ENCODE measurements at regions not wholly inside any gene's neighbourhood (a gene's known extent, or its start where the extent isn't known, plus 50 kb on each side); places are given as distances from the start of the nearest gene placed in this dataset.
"Not testable (repeated sequence)": the region's sequence is repeated elsewhere in the genome, so short reads cannot be mapped to it uniquely, and the experiment has no call there.

GRCh38 chr2:153575171-153575853 is 96.8 kb upstream of the RPRM start:
- no peak for TF ChIP-seq POLR2AphosphoS5 (IDR thresholded peaks at IDR 0.05; ENCODE audit: low read depth, low read length)
- no peak for TF ChIP-seq POLR2A (IDR thresholded peaks at IDR 0.05; ENCODE audit: low read depth, low read length)
- no peak for TF ChIP-seq TAF1 (IDR thresholded peaks at IDR 0.05; ENCODE audit: borderline replicate concordance, low read depth, low read length)
- FAIRE-seq (no peak), DNase-seq (ENCODE audit: insufficient read length) (no peak)

GRCh38 chr2:153584244-153584643 is 105.7 kb upstream of the RPRM start:
- DNase-seq (ENCODE audit: insufficient read length) (no peak), FAIRE-seq (no peak)
- TF ChIP-seq POLR2A (IDR thresholded peaks at IDR 0.05; ENCODE audit: low read depth, low read length) = no peak
- TF ChIP-seq POLR2AphosphoS5 (IDR thresholded peaks at IDR 0.05; ENCODE audit: low read depth, low read length) = no peak
- no peak for TF ChIP-seq TAF1 (IDR thresholded peaks at IDR 0.05; ENCODE audit: borderline replicate concordance, low read depth, low read length)

- no peak for FAIRE-seq
- DNase-seq (ENCODE audit: insufficient read length) = no peak
- TF ChIP-seq POLR2AphosphoS5 (IDR thresholded peaks at IDR 0.05; ENCODE audit: low read depth, low read length) = no peak
- no peak for TF ChIP-seq TAF1 (IDR thresholded peaks at IDR 0.05; ENCODE audit: borderline replicate concordance, low read depth, low read length)
- TF ChIP-seq POLR2A (IDR thresholded peaks at IDR 0.05; ENCODE audit: low read depth, low read length) = no peak
These were observed 109.8 kb upstream of the RPRM start for GRCh38 chr2:153588408-153588807.

GRCh38 chr2:153589586-153589985 is 111.0 kb upstream of the RPRM start:
- DNase-seq (ENCODE audit: insufficient read length) (no peak), FAIRE-seq (no peak)
- TF ChIP-seq POLR2A (IDR thresholded peaks at IDR 0.05; ENCODE audit: low read depth, low read length) = no peak

GRCh38 chr2:153593086-153593485 is 114.5 kb upstream of the RPRM start:
- FAIRE-seq; DNase-seq (ENCODE audit: insufficient read length): not testable (repeated sequence)

GRCh38 chr2:153595939-153596338 is 117.4 kb upstream of the RPRM start:
- DNase-seq (ENCODE audit: insufficient read length) (no peak), FAIRE-seq (no peak)
- TF ChIP-seq POLR2A (IDR thresholded peaks at IDR 0.05; ENCODE audit: low read depth, low read length) (no peak), POLR2AphosphoS5 (IDR thresholded peaks at IDR 0.05; ENCODE audit: low read depth, low read length) (no peak), TAF1 (IDR thresholded peaks at IDR 0.05; ENCODE audit: borderline replicate concordance, low read depth, low read length) (no peak)

- FAIRE-seq (no peak), DNase-seq (ENCODE audit: insufficient read length) (no peak)
- TF ChIP-seq POLR2A (IDR thresholded peaks at IDR 0.05; ENCODE audit: low read depth, low read length) (no peak), TAF1 (IDR thresholded peaks at IDR 0.05; ENCODE audit: borderline replicate concordance, low read depth, low read length) (no peak), POLR2AphosphoS5 (IDR thresholded peaks at IDR 0.05; ENCODE audit: low read depth, low read length) (no peak)
These were observed 123.2 kb upstream of the RPRM start for GRCh38 chr2:153601812-153602211.

- FAIRE-seq = no peak
- no peak for DNase-seq (ENCODE audit: insufficient read length)
- TF ChIP-seq POLR2AphosphoS5 (IDR thresholded peaks at IDR 0.05; ENCODE audit: low read depth, low read length) = no peak
- TF ChIP-seq POLR2A (IDR thresholded peaks at IDR 0.05; ENCODE audit: low read depth, low read length) = no peak
- TF ChIP-seq TAF1 (IDR thresholded peaks at IDR 0.05; ENCODE audit: borderline replicate concordance, low read depth, low read length) = no peak
These were observed 125.6 kb upstream of the RPRM start for GRCh38 chr2:153604133-153604532.

GRCh38 chr2:153606623-153607022 is 128.1 kb upstream of the RPRM start:
- FAIRE-seq = no peak
- no peak for DNase-seq (ENCODE audit: insufficient read length)
- TF ChIP-seq POLR2A (IDR thresholded peaks at IDR 0.05; ENCODE audit: low read depth, low read length) (no peak), POLR2AphosphoS5 (IDR thresholded peaks at IDR 0.05; ENCODE audit: low read depth, low read length) (no peak), TAF1 (IDR thresholded peaks at IDR 0.05; ENCODE audit: borderline replicate concordance, low read depth, low read length) (no peak)

- DNase-seq (ENCODE audit: insufficient read length) (no peak), FAIRE-seq (no peak)
- no peak for TF ChIP-seq POLR2AphosphoS5 (IDR thresholded peaks at IDR 0.05; ENCODE audit: low read depth, low read length)
- no peak for TF ChIP-seq POLR2A (IDR thresholded peaks at IDR 0.05; ENCODE audit: low read depth, low read length)
- TF ChIP-seq TAF1 (IDR thresholded peaks at IDR 0.05; ENCODE audit: borderline replicate concordance, low read depth, low read length) = no peak
These were observed 143.7 kb upstream of the RPRM start for GRCh38 chr2:153622285-153622684.

- TF ChIP-seq POLR2A (IDR thresholded peaks at IDR 0.05; ENCODE audit: low read depth, low read length) (no peak), TAF1 (IDR thresholded peaks at IDR 0.05; ENCODE audit: borderline replicate concordance, low read depth, low read length) (no peak), POLR2AphosphoS5 (IDR thresholded peaks at IDR 0.05; ENCODE audit: low read depth, low read length) (no peak)
- no peak for DNase-seq (ENCODE audit: insufficient read length)
- no peak for FAIRE-seq
These were observed 144.5 kb upstream of the RPRM start for GRCh38 chr2:153623020-153623419.

- FAIRE-seq (no peak), DNase-seq (ENCODE audit: insufficient read length) (no peak)
- TF ChIP-seq POLR2A (IDR thresholded peaks at IDR 0.05; ENCODE audit: low read depth, low read length) (no peak), TAF1 (IDR thresholded peaks at IDR 0.05; ENCODE audit: borderline replicate concordance, low read depth, low read length) (no peak), POLR2AphosphoS5 (IDR thresholded peaks at IDR 0.05; ENCODE audit: low read depth, low read length) (no peak)
These were observed 148.1 kb upstream of the RPRM start for GRCh38 chr2:153626676-153627075.

- TF ChIP-seq POLR2A (IDR thresholded peaks at IDR 0.05; ENCODE audit: low read depth, low read length) = no peak
- TF ChIP-seq POLR2AphosphoS5 (IDR thresholded peaks at IDR 0.05; ENCODE audit: low read depth, low read length) = no peak
- TF ChIP-seq TAF1 (IDR thresholded peaks at IDR 0.05; ENCODE audit: borderline replicate concordance, low read depth, low read length) = no peak
- FAIRE-seq (no peak), DNase-seq (ENCODE audit: insufficient read length) (no peak)
These were observed 156.9 kb upstream of the RPRM start for GRCh38 chr2:153635494-153635893.
